Brain microvascular endothelial cell (primary cell): ENCODE measurements at regions not wholly inside any gene's neighbourhood (a gene's known extent, or its start where the extent isn't known, plus 50 kb on each side); places are given as distances from the start of the nearest gene placed in this dataset.

Experiments used
- DNase-seq: peaks from one replicate; pipeline ENCODE4 v3.0.0-alpha.2; 2020
- H3K27ac ChIP-seq: fragments of 250-450 bp; sonication (Bioruptor Pico); 2 replicates; pipeline ENCODE4 v1.5.1; 2020; ENCODE audit warnings: mild to moderate bottlenecking, moderate library complexity
- H3K27me3 ChIP-seq: fragments of 250-450 bp; sonication (Bioruptor Pico); replicated peaks from 2 replicates; pipeline ENCODE4 v1.5.1; 2020; ENCODE audit warnings: mild to moderate bottlenecking
- H3K36me3 ChIP-seq: fragments of 250-450 bp; sonication (Bioruptor Pico); replicated peaks from 2 replicates; pipeline ENCODE4 v1.5.1; 2020; ENCODE audit warnings: mild to moderate bottlenecking
- H3K4me3 ChIP-seq: 2 replicates; pipeline ENCODE4 v1.5.1; 2011; ENCODE audit warnings: low read depth, mild to moderate bottlenecking, control low read depth, low read length, moderate library complexity
- in situ Hi-C: cut with HindIII; loops from 2 replicates; pipeline ENCODE4 v1.10.0; 2017; ENCODE audit warnings: low sequenced_read_pairs, low pct_ligation_motif_present
- TF ChIP-seq, protein P1 (sequence below): IDR thresholded peaks from 2 replicates; pipeline ENCODE4 v1.5.1; 2011; ENCODE audit warnings: low read depth, mild to moderate bottlenecking, moderate library complexity, low read length, control low read depth, inconsistent platforms; ENCODE audit errors: missing control alignments

DNA sequence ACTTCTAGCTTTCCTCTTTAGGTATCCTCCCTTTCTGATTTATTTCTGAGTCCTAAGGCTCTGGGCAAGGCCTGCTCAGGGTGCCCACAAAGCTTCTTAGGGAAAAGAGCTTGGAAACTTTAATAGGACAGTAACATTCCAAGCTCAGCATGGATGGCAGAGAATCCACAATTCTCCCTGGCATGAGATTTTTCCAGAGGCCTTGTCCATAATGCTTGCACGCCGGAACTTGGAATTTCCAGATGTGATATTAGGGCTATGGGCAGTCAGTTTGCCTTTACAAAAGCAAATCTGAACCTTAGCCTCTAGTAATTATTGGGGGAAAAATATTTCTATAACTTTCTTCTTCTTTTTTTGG, 139.0 kb upstream of the RBMS3 start:
- no peak for DNase-seq
- H3K36me3 ChIP-seq: no peaks in the 10 kb centered on the region
- H3K27me3 ChIP-seq: no peaks in the 10 kb centered on the region
- in situ Hi-C loops: no loop called here
- TF ChIP-seq, protein P1, sequence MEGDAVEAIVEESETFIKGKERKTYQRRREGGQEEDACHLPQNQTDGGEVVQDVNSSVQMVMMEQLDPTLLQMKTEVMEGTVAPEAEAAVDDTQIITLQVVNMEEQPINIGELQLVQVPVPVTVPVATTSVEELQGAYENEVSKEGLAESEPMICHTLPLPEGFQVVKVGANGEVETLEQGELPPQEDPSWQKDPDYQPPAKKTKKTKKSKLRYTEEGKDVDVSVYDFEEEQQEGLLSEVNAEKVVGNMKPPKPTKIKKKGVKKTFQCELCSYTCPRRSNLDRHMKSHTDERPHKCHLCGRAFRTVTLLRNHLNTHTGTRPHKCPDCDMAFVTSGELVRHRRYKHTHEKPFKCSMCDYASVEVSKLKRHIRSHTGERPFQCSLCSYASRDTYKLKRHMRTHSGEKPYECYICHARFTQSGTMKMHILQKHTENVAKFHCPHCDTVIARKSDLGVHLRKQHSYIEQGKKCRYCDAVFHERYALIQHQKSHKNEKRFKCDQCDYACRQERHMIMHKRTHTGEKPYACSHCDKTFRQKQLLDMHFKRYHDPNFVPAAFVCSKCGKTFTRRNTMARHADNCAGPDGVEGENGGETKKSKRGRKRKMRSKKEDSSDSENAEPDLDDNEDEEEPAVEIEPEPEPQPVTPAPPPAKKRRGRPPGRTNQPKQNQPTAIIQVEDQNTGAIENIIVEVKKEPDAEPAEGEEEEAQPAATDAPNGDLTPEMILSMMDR: no peak
- H3K27ac ChIP-seq: no peak overlapping the region
- H3K4me3 ChIP-seq: no peak overlapping the region

DNA sequence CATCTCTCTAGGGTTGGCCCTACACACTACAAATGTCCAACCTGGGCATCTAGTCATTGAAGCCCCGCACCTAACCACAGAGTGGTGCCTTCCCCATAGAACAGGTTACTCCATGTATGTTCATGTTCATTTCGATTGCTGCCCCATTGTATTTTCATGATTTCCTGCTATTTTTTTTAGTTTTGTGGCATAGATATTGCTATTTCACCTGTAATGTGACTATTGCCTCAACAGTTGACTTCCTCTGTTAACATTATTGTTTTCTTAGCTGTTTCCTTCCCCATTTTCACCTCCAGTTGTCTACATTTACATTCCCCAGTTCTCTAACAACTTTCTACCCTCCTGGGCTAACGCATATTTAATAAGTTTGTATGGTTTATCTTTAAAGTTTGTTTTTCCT, 137.7 kb upstream of the RBMS3 start:
- no peaks in the 10 kb centered on the region for H3K27me3 ChIP-seq
- TF ChIP-seq, protein P1: no peak
- in situ Hi-C loops: no loop called here

DNA sequence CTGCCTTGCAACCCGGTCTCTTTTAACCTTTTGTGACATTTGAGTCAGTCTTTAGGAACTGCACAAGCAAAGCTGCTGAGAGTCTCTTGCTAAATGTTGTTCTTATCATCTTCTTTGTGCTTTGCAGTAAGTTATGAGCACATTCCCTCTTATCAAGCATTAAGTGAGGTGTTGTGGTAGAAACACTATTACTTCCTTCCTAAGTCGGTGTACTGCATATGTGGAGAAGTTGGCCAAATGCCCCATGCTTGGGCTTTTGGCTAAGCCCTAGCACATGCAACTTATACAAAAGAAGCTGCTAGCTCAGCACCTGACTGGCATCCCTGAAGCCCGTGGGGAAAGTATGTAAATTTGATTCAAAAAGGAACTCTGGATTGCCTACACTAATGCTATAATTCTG, 136.5 kb upstream of the RBMS3 start:
- DNase-seq: no peak
- in situ Hi-C loops: no loop called here
- no peak overlapping the region for H3K4me3 ChIP-seq
- no peak overlapping the region for H3K27ac ChIP-seq
- TF ChIP-seq, protein P1: no peak
- H3K27me3 ChIP-seq: no peaks in the 10 kb centered on the region
- no peaks in the 10 kb centered on the region for H3K36me3 ChIP-seq

More for the DNA sequence above, 137.7 kb upstream of the RBMS3 start:
- Histone ChIP-seq H3K4me3 (no peak overlapping the region), H3K27ac (no peak overlapping the region), H3K36me3 (no peaks in the 10 kb centered on the region)
- DNase-seq: no peak

DNA sequence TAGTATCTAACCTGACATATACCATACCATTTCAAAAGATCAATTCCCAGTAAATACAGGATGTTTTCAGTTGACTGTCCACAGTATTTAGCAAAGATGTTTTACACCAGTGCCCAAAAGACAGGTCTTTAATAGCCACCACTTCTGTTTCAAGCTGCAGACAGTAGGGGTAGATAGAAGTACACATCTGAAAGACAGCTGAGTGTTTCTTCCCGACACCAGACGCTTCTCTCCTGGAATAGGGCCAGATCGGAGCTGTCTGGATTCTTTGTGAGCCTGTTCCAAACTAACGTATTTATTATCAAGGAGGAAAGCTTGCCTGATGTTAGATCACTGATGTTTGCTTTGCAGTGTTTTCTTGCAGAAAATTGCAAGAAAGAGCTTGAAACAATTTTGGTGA, 136.1 kb upstream of the RBMS3 start:
- Histone ChIP-seq H3K27me3 (no peaks in the 10 kb centered on the region), H3K27ac (no peak overlapping the region), H3K4me3 (no peak overlapping the region), H3K36me3 (no peaks in the 10 kb centered on the region)
- TF ChIP-seq, protein P1: peak; percentile 54
- in situ Hi-C loops: no loop called here
- DNase-seq: peak; percentile 88

DNA sequence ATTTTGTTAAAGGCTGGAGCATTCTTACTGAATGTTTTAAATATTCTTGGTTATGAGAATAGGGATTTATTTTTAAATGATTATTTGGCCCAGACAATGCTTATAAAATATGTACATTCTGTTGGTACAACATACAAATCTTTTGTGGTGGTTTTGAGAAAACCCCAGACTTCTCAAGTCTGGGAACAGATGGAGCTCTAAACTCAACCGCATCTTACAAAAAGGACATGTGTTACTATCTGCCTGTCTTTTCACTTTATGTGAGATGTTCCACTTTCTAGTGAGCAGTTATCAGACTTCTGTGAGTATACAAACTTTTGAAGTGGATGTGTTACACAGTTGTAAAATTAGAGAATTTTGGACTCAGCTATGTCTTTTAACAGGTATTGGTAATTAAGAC, 135.5 kb upstream of the RBMS3 start:
- Histone ChIP-seq H3K27ac (no peak overlapping the region), H3K27me3 (no peaks in the 10 kb centered on the region), H3K4me3 (no peak overlapping the region), H3K36me3 (no peaks in the 10 kb centered on the region)
- DNase-seq: no peak
- TF ChIP-seq, protein P1: no peak
- in situ Hi-C loops: no loop called here

DNA sequence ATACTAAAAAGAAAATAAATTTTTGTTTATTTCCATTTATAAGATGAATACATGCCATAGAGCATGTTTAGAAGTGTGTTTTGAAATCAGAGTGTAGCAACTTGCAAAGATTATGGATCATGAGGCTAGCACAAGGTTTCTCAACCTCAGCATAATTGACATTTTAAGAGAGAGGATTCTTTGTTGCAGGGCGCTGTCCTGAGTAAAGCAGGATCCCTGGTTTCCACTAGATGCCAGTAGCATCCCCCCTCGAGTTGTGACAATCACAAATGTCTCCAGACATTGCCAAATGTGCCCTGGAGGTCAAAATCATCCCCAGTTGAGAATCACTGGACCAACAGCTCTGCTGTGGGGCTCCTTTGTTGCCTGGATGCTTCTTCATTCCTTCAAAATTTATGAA, 128.5 kb upstream of the RBMS3 start:
- no peaks in the 10 kb centered on the region for H3K27me3 ChIP-seq
- TF ChIP-seq, protein P1: peak; percentile 45
- no peaks in the 10 kb centered on the region for H3K36me3 ChIP-seq
- peak; percentile 22 for DNase-seq
- no peak overlapping the region for H3K27ac ChIP-seq
- in situ Hi-C loops: no loop called here
- H3K4me3 ChIP-seq: no peak overlapping the region
